OCI-LY7 (cell line): ENCODE measurements at regions not wholly inside any gene's neighbourhood (a gene's known extent, or its start where the extent isn't known, plus 50 kb on each side); places are given as distances from the start of the nearest gene placed in this dataset.

Source experiments
- BruUV-seq: library from RNA; stranded (reverse); fragments of 400-500 nt; replicated peaks from 2 replicates; lab custom pipeline; 2021; lab: Mats Ljungman, UMichigan
- CTCF ChIA-PET: fragments of 300-600 bp; sonication (Branson Sonifier 250); formaldehyde crosslinking; loops from one replicate; lab custom pipeline; 2022; ENCODE audit warnings: antibody characterized with exemption; ENCODE audit not compliant: unreplicated experiment; lab: Charles Lee
- POLR2A ChIA-PET: fragments of 300-600 bp; sonication (Branson Sonifier 250); formaldehyde crosslinking; loops from one replicate; lab custom pipeline; 2022; ENCODE audit warnings: antibody characterized with exemption; lab: Charles Lee
- DNase-seq: peaks from one replicate; pipeline ENCODE4 v3.0.0-alpha.2; 2015; ENCODE audit warnings: low spot score
- H2AFZ ChIP-seq: fragments of 200-600 bp; sonication (generic), shearing (Covaris generic); 2 replicates; pipeline ENCODE4 v1.6.1; 2014; ENCODE audit warnings: mild to moderate bottlenecking, antibody characterized with exemption, low read length, moderate library complexity
- H3K27ac ChIP-seq: fragments of 200-600 bp; sonication (generic); 2 replicates; pipeline ENCODE4 v1.5.1; 2014; ENCODE audit warnings: mixed run types, low read depth, mild to moderate bottlenecking, moderate library complexity, low read length, inconsistent platforms; ENCODE audit not compliant: poor library complexity, severe bottlenecking
- H3K36me3 ChIP-seq: fragments of 200-600 bp; sonication (generic); 2 replicates; pipeline ENCODE4 v1.6.1; 2014; ENCODE audit warnings: mild to moderate bottlenecking, antibody characterized with exemption, low read length, moderate library complexity, mixed read lengths; ENCODE audit not compliant: insufficient read depth
- H3K4me1 ChIP-seq: fragments of 200-600 bp; sonication (generic); 2 replicates; pipeline ENCODE4 v1.5.1; 2014; ENCODE audit warnings: mild to moderate bottlenecking, low read length; ENCODE audit not compliant: insufficient read depth, poor library complexity, severe bottlenecking
- H3K4me2 ChIP-seq: fragments of 200-600 bp; sonication (generic); 2 replicates; pipeline ENCODE4 v1.6.1; 2014; ENCODE audit warnings: mild to moderate bottlenecking, low read length
- H3K4me3 ChIP-seq: fragments of 200-600 bp; sonication (generic); 2 replicates; pipeline ENCODE4 v1.5.1; 2014; ENCODE audit warnings: mild to moderate bottlenecking, low read depth, low read length; ENCODE audit not compliant: poor library complexity, severe bottlenecking
- H3K79me2 ChIP-seq: fragments of 200-600 bp; sonication (generic); 2 replicates; pipeline ENCODE4 v1.6.1; 2016; ENCODE audit warnings: low read depth, mild to moderate bottlenecking, low read length, moderate library complexity, mixed read lengths; ENCODE audit not compliant: insufficient read depth
- H3K9me2 ChIP-seq: fragments of 200-600 bp; sonication (generic); 2 replicates; pipeline ENCODE4 v1.6.1; 2016; ENCODE audit warnings: mild to moderate bottlenecking, low read length, mixed read lengths; ENCODE audit not compliant: insufficient read depth
- H3K9me3 ChIP-seq: fragments of 200-600 bp; sonication (generic); 2 replicates; pipeline ENCODE4 v1.6.1; 2014; ENCODE audit warnings: mild to moderate bottlenecking, mixed run types, low read length, mixed read lengths
- H4K20me1 ChIP-seq: fragments of 200-600 bp; sonication (generic); 2 replicates; pipeline ENCODE4 v1.6.1; 2014; ENCODE audit warnings: mild to moderate bottlenecking, antibody characterized with exemption, low read length, moderate library complexity, mixed read lengths; ENCODE audit not compliant: insufficient read depth
- EZH2phosphoT487 ChIP-seq: fragments of 200-600 bp; sonication (generic); IDR thresholded peaks from 2 replicates; pipeline ENCODE4 v1.6.1; 2018; ENCODE audit warnings: low read depth, borderline replicate concordance, mild to moderate bottlenecking, mixed run types, antibody characterized with exemption, low read length, moderate library complexity, mixed read lengths
- intact Hi-C: fragments of 100-400 bp; cut with micrococcal nuclease; formaldehyde crosslinking; loops from one replicate; pipeline ENCODE4 v1.10.0; 2022; ENCODE audit not compliant: unreplicated experiment
- TF ChIP-seq, protein P1 (sequence below): fragments of 200-600 bp; sonication (generic); conservative IDR thresholded peaks from 2 replicates; pipeline ENCODE4 v1.5.1; 2014; ENCODE audit warnings: mild to moderate bottlenecking, antibody characterized with exemption, low read length, moderate library complexity, mixed read lengths

DNA sequence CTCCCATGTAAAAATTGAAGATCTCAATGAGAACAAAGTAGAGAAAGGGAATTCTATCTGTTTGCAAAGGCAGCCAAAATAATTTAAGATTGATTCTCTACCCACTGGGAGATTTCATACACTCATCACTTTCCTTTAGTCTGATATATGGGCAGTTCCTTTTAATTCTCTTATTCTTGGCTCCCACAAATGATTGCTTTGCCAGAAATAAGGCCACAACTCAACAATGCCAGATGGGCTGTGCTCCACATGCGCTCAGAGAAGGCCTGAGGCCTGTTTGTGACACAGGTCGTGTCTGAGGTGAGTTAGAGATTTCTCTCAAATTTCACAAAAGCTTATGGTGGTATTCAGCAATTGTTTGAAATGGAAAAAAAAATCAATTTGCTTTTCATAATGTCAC, 501.9 kb upstream of the SEMA3D start:
- no peak for TF ChIP-seq EZH2phosphoT487
- TF ChIP-seq, protein P1, sequence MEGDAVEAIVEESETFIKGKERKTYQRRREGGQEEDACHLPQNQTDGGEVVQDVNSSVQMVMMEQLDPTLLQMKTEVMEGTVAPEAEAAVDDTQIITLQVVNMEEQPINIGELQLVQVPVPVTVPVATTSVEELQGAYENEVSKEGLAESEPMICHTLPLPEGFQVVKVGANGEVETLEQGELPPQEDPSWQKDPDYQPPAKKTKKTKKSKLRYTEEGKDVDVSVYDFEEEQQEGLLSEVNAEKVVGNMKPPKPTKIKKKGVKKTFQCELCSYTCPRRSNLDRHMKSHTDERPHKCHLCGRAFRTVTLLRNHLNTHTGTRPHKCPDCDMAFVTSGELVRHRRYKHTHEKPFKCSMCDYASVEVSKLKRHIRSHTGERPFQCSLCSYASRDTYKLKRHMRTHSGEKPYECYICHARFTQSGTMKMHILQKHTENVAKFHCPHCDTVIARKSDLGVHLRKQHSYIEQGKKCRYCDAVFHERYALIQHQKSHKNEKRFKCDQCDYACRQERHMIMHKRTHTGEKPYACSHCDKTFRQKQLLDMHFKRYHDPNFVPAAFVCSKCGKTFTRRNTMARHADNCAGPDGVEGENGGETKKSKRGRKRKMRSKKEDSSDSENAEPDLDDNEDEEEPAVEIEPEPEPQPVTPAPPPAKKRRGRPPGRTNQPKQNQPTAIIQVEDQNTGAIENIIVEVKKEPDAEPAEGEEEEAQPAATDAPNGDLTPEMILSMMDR = no peak
- intact Hi-C loops = no loop called here
- Histone ChIP-seq H3K27ac (no peak overlapping the region), H4K20me1 (no peaks in the 10 kb centered on the region), H3K9me3 (no peaks in the 10 kb centered on the region), H3K4me3 (no peak overlapping the region), H3K79me2 (no peaks in the 10 kb centered on the region), H3K4me1 (no peaks in the 10 kb centered on the region), H3K9me2 (no peaks in the 10 kb centered on the region), H2AFZ (no peak overlapping the region), H3K36me3 (no peaks in the 10 kb centered on the region), H3K4me2 (no peak overlapping the region)
- ChIA-PET CTCF (no interaction called here), POLR2A (no interaction called here)
- BruUV-seq = no TSS peak
- DNase-seq = no peak

DNA sequence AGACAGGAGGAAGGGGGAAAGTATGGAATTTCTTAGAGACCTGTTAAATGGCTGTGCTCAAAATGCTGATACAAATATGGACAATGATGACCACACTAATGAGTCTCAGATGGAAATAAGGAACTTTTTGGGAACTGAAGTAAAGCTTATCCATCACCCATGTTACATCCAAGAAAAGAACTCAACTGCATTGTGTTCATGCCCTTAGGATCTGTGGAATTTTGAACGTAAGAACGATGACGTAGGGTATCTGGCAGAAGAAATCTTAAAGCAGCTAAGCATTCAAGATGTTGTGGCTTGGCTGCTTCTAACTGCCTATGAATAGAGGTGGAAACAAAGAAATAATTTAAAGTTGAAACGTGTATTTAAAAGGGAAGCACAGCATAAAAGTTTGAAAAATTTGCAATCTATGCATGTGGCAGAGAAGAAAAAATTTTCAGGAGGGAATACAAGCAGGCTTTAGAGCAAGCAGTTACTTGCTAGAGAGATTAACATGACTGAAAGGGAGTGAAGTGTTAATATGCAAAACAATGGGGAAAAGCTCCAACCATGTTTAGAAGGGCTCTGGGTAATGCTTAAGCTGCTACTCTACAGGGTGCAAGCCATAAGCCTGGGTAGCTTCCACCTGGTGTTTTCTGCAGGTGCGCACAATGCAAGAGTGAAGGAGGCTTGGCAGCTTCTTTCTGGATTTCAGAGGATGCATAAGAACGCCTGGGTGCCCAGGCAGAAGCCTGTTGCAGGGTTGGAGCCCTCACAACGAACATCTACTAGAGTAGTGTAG, 499.7 kb upstream of the SEMA3D start:
- BruUV-seq = no TSS peak
- Histone ChIP-seq H3K9me2 (no peaks in the 10 kb centered on the region), H3K9me3 (no peaks in the 10 kb centered on the region), H3K4me3 (no peak overlapping the region), H3K79me2 (no peaks in the 10 kb centered on the region), H2AFZ (no peak overlapping the region), H3K4me2 (no peak overlapping the region), H4K20me1 (no peaks in the 10 kb centered on the region), H3K4me1 (no peaks in the 10 kb centered on the region), H3K27ac (no peak overlapping the region), H3K36me3 (no peaks in the 10 kb centered on the region)
- no peak for DNase-seq
- POLR2A ChIA-PET = no interaction called here
- TF ChIP-seq EZH2phosphoT487 = no peak
- TF ChIP-seq, protein P1 = no peak
- intact Hi-C loops = no loop called here
- CTCF ChIA-PET = no interaction called here

DNA sequence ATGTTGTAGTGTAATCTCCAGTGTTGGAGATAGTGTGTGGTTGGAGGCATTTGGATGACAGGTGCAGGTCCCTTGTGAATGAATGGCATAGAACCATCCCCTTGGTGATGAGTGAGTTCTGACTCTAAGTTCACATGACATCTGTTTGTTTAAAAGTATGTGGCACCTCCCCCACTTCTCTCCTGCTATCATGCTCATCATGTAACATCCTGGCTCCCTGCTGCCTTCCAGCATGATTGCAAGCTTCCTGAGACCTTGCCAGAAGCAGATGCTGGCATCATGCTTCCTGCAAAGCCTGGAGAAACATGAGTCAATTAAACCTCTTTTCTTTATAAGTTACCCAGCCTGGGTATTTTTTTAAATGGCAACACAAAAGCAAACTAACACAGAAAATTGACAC, 499.0 kb upstream of the SEMA3D start:
- no peaks in the 10 kb centered on the region for H3K36me3 ChIP-seq
- no peak overlapping the region for H3K4me2 ChIP-seq
- no TSS peak for BruUV-seq
- H3K27ac ChIP-seq = no peak overlapping the region
- DNase-seq = no peak
- no peaks in the 10 kb centered on the region for H4K20me1 ChIP-seq
- ChIA-PET POLR2A (no interaction called here), CTCF (no interaction called here)
- no peaks in the 10 kb centered on the region for H3K79me2 ChIP-seq
- H2AFZ ChIP-seq = no peak overlapping the region
- H3K9me3 ChIP-seq = no peaks in the 10 kb centered on the region
- intact Hi-C loops = no loop called here
- TF ChIP-seq EZH2phosphoT487 = no peak
- TF ChIP-seq, protein P1 = no peak
- H3K9me2 ChIP-seq = no peaks in the 10 kb centered on the region
- no peak overlapping the region for H3K4me3 ChIP-seq
- H3K4me1 ChIP-seq = no peaks in the 10 kb centered on the region
